WTC11 (cell line): ENCODE measurements at regions not wholly inside any gene's neighbourhood (a gene's known extent, or its start where the extent isn't known, plus 50 kb on each side); places are given as distances from the start of the nearest gene placed in this dataset.

Experiments used
- ATAC-seq: fragments of 200-7000 bp; cut with Tn5 transposase; 2 replicates; pipeline ENCODE4 v1.10.0; 2021; ENCODE audit warnings: mild to moderate bottlenecking, moderate library complexity
- CTCF ChIA-PET: fragments of 300-600 bp; sonication (Branson Sonifier 250); formaldehyde crosslinking; loops from one replicate; lab custom pipeline; 2021; ENCODE audit warnings: antibody characterized with exemption; lab: Charles Lee
- POLR2A ChIA-PET: fragments of 350-600 bp; sonication (Branson Sonifier 250); formaldehyde crosslinking; loops from one replicate; lab custom pipeline; 2021; ENCODE audit warnings: antibody characterized with exemption; lab: Charles Lee
- DNase-seq: peaks from one replicate; pipeline ENCODE4 v3.0.0; 2021; ENCODE audit warnings: low spot score
- H3K27ac Mint-ChIP-seq: 2 replicates; pipeline ENCODE4 v1.8.0; 2021; ENCODE audit warnings: mixed read lengths
- H3K27me3 Mint-ChIP-seq: 2 replicates; pipeline ENCODE4 v1.8.0; 2021; ENCODE audit warnings: low read depth, mild to moderate bottlenecking, moderate library complexity, mixed read lengths
- H3K36me3 Mint-ChIP-seq: 2 replicates; pipeline ENCODE4 v1.8.0; 2021; ENCODE audit warnings: mixed read lengths
- H3K4me1 Mint-ChIP-seq: 2 replicates; pipeline ENCODE4 v1.8.0; 2022; ENCODE audit warnings: mixed read lengths
- H3K4me3 Mint-ChIP-seq: 2 replicates; pipeline ENCODE4 v1.8.0; 2021; ENCODE audit warnings: mild to moderate bottlenecking, moderate library complexity, mixed read lengths
- H3K9me3 Mint-ChIP-seq: 2 replicates; pipeline ENCODE4 v1.8.0; 2021; ENCODE audit warnings: mixed read lengths
- AFF4 ChIP-seq: sonication (generic); formaldehyde crosslinking; IDR thresholded peaks from 2 replicates; pipeline ENCODE4 v1.8.1; 2023; ENCODE audit warnings: mild to moderate bottlenecking, missing genetic modification reagents, borderline replicate concordance
- ARID4B ChIP-seq: sonication (generic); formaldehyde crosslinking; IDR thresholded peaks from 2 replicates; pipeline ENCODE4 v1.8.0; 2023; ENCODE audit warnings: missing genetic modification reagents, mild to moderate bottlenecking, borderline replicate concordance
- ATF1 ChIP-seq: sonication (generic); formaldehyde crosslinking; IDR thresholded peaks from 2 replicates; pipeline ENCODE4 v1.8.1; 2023; ENCODE audit warnings: mild to moderate bottlenecking, moderate library complexity, missing genetic modification reagents
- ATF2 ChIP-seq: sonication (generic); formaldehyde crosslinking; IDR thresholded peaks from 2 replicates; pipeline ENCODE4 v1.8.1; 2022; ENCODE audit warnings: low read depth, missing genetic modification reagents, borderline replicate concordance
- E2F4 ChIP-seq: sonication (generic); formaldehyde crosslinking; IDR thresholded peaks from 2 replicates; pipeline ENCODE4 v1.8.1; 2022; ENCODE audit warnings: low read depth, mild to moderate bottlenecking, moderate library complexity, missing genetic modification reagents, borderline replicate concordance
- ELF4 ChIP-seq: sonication (generic); formaldehyde crosslinking; IDR thresholded peaks from 2 replicates; pipeline ENCODE4 v1.8.1; 2022; ENCODE audit warnings: low read depth, mild to moderate bottlenecking, moderate library complexity, missing genetic modification reagents
- ESRRA ChIP-seq: sonication (generic); formaldehyde crosslinking; IDR thresholded peaks from 2 replicates; pipeline ENCODE4 v1.8.1; 2022; ENCODE audit warnings: mild to moderate bottlenecking, missing genetic modification reagents, borderline replicate concordance
- GABPB1 ChIP-seq: sonication (generic); formaldehyde crosslinking; IDR thresholded peaks from 2 replicates; pipeline ENCODE4 v1.8.1; 2023; ENCODE audit warnings: mild to moderate bottlenecking, missing genetic modification reagents
- JUN ChIP-seq: sonication (generic); formaldehyde crosslinking; IDR thresholded peaks from 2 replicates; pipeline ENCODE4 v1.8.0; 2023; ENCODE audit warnings: mild to moderate bottlenecking, missing genetic modification reagents
- KAT7 ChIP-seq: sonication (generic); formaldehyde crosslinking; IDR thresholded peaks from 2 replicates; pipeline ENCODE4 v1.8.1; 2023; ENCODE audit warnings: missing genetic modification reagents, mild to moderate bottlenecking, borderline replicate concordance
- MXD4 ChIP-seq: fragments of 250-450 bp; sonication (Bioruptor Pico); IDR thresholded peaks from 2 replicates; pipeline ENCODE4 v1.8.0; 2021; ENCODE audit warnings: mild to moderate bottlenecking, moderate library complexity, borderline replicate concordance
- NFE2L1 ChIP-seq: sonication (generic); formaldehyde crosslinking; IDR thresholded peaks from 2 replicates; pipeline ENCODE4 v1.8.1; 2023; ENCODE audit warnings: missing genetic modification reagents
- NR1H2 ChIP-seq: sonication (generic); formaldehyde crosslinking; IDR thresholded peaks from 2 replicates; pipeline ENCODE4 v1.9.0; 2021; ENCODE audit warnings: mild to moderate bottlenecking, moderate library complexity, missing genetic modification reagents
- PREB ChIP-seq: sonication (generic); formaldehyde crosslinking; IDR thresholded peaks from 2 replicates; pipeline ENCODE4 v1.8.1; 2022; ENCODE audit warnings: mild to moderate bottlenecking, missing genetic modification reagents, moderate library complexity, borderline replicate concordance
- RELA ChIP-seq: sonication (generic); formaldehyde crosslinking; IDR thresholded peaks from 2 replicates; pipeline ENCODE4 v1.8.1; 2022; ENCODE audit warnings: missing genetic modification reagents, mild to moderate bottlenecking, borderline replicate concordance
- RORB ChIP-seq: fragments of 250-450 bp; sonication (Bioruptor Pico); IDR thresholded peaks from 2 replicates; pipeline ENCODE4 v1.9.0; 2021; ENCODE audit warnings: mild to moderate bottlenecking
- TCF7 ChIP-seq: sonication (generic); formaldehyde crosslinking; IDR thresholded peaks from 2 replicates; pipeline ENCODE4 v1.8.0; 2022; ENCODE audit warnings: mild to moderate bottlenecking, low read depth, missing genetic modification reagents, moderate library complexity
- TEAD1 ChIP-seq: sonication (generic); formaldehyde crosslinking; IDR thresholded peaks from 2 replicates; pipeline ENCODE4 v1.8.0; 2022; ENCODE audit warnings: mild to moderate bottlenecking, missing genetic modification reagents
- ZNF121 ChIP-seq: sonication (generic); formaldehyde crosslinking; IDR thresholded peaks from 2 replicates; pipeline ENCODE4 v1.8.0; 2023; ENCODE audit warnings: missing genetic modification reagents
- ZNF317 ChIP-seq: sonication (generic); formaldehyde crosslinking; IDR thresholded peaks from 2 replicates; pipeline ENCODE4 v1.8.1; 2023; ENCODE audit warnings: low read depth, mild to moderate bottlenecking, moderate library complexity, missing genetic modification reagents, borderline replicate concordance
- ZNF512 ChIP-seq: sonication (generic); formaldehyde crosslinking; IDR thresholded peaks from 2 replicates; pipeline ENCODE4 v1.8.1; 2022; ENCODE audit warnings: missing genetic modification reagents, borderline replicate concordance

- TF ChIP-seq ARID4B (CRISPR knock-in tag) (no peak), E2F4 (CRISPR knock-in tag) (no peak), NR1H2 (CRISPR knock-in tag) (no peak), ZNF317 (CRISPR knock-in tag) (no peak), AFF4 (CRISPR knock-in tag) (no peak), ELF4 (CRISPR knock-in tag) (no peak), ZNF121 (CRISPR knock-in tag) (no peak), ATF2 (no peak)
- TF ChIP-seq, all 79 proteins: peak for 0
Observed at GRCh38 chr15:55033574-55033973, 163.2 kb downstream of the RSL24D1 start (continued).

GRCh38 chr15:55031727-55032126 lies 165.0 kb downstream of the RSL24D1 start:
- no peaks in the 10 kb centered on the region for H3K36me3 Mint-ChIP-seq
- no peak for TF ChIP-seq JUN (CRISPR knock-in tag)
- TF ChIP-seq ATF1, result no peak
- no peak for TF ChIP-seq ZNF512 (CRISPR knock-in tag)
- TF ChIP-seq MXD4 (CRISPR knock-in tag), result no peak
- TF ChIP-seq ESRRA (CRISPR knock-in tag), result no peak
- TF ChIP-seq TEAD1 (CRISPR knock-in tag), result no peak
- no peak for TF ChIP-seq PREB (CRISPR knock-in tag)
- no peak for TF ChIP-seq GABPB1 (CRISPR knock-in tag)
- no peak for TF ChIP-seq TCF7 (CRISPR knock-in tag)
- no peak for TF ChIP-seq RELA (CRISPR knock-in tag)
- TF ChIP-seq RORB, result no peak
- TF ChIP-seq KAT7 (CRISPR knock-in tag), result no peak
- TF ChIP-seq NFE2L1 (CRISPR knock-in tag), result no peak
- no peak for TF ChIP-seq ATF2

More at GRCh38 chr15:55031727-55032126, 165.0 kb downstream of the RSL24D1 start:
- Mint-ChIP-seq H3K27ac (no peak overlapping the region), H3K27me3 (no peaks in the 10 kb centered on the region), H3K4me1 (no peaks in the 10 kb centered on the region), H3K9me3 (no peaks in the 10 kb centered on the region), H3K4me3 (no peak overlapping the region)
- no peak for DNase-seq
- ChIA-PET POLR2A (no interaction called here), CTCF (interaction anchor here (1.1 kb wide), 1 partner anchor 136 kb away, joined by 5 read pairs; no protein-coding TSS in a partner anchor)
- no peak for ATAC-seq
